Gastrocnemius medialis (tissue), 4 donors: ENCODE measurements at regions not wholly inside any gene's neighbourhood (a gene's known extent, or its start where the extent isn't known, plus 50 kb on each side); places are given as distances from the start of the nearest gene placed in this dataset.

Experiments used
- ATAC-seq, 2 donors: fragments of 150-250 bp; one replicate each; pipeline ENCODE4 v1.9.1; 2016
- DNase-seq, 2 donors: peaks; one replicate each; pipeline ENCODE4 v3.0.0-alpha.2; 2019
- H3K27ac ChIP-seq, 4 donors: fragments of 200-600 bp; sonication (generic); 1 replicate in 1 of 4; 2 replicates in 3 of 4; pipeline ENCODE4 v1.5.1; 2016 to 2018; ENCODE audit warnings: mild to moderate bottlenecking in 2 of 4, moderate library complexity in 1 of 4
- H3K27me3 ChIP-seq, 3 donors: fragments of 200-600 bp; sonication (generic) in 2 of 3; 1 replicate in 1 of 3; 2 replicates in 2 of 3; pipeline versions ENCODE4 v1.5.1 to v1.6.0; 2016 to 2019; ENCODE audit warnings: mild to moderate bottlenecking in 1 of 3, moderate library complexity in 1 of 3
- H3K36me3 ChIP-seq, 2 donors: fragments of 200-600 bp; sonication (generic) in 1 of 2; one replicate each; pipeline ENCODE4 v1.5.1; 2017 to 2018
- H3K4me1 ChIP-seq, 2 donors: fragments of 200-600 bp; sonication (generic) in 1 of 2; one replicate each; pipeline ENCODE4 v1.5.1; 2016 to 2017; ENCODE audit warnings: mild to moderate bottlenecking in 2 of 2
- H3K4me3 ChIP-seq, 4 donors: fragments of 200-600 bp; sonication (generic) in 3 of 4; 1 replicate in 1 of 4; 2 replicates in 3 of 4; pipeline ENCODE4 v1.5.1; 2016 to 2019; ENCODE audit warnings: mild to moderate bottlenecking in 2 of 4
- H3K9me3 ChIP-seq, 3 donors: fragments of 200-600 bp; sonication (generic) in 2 of 3; 1 replicate in 1 of 3; 2 replicates in 2 of 3; pipeline ENCODE4 v1.5.1; 2016 to 2019
- CTCF ChIP-seq, 5 experiments: fragments of 450-650 bp in 3 of 5; fragments of 200-600 bp in 2 of 5; sonication (generic) in 2 of 5; IDR thresholded peaks in 4 of 5; conservative IDR thresholded peaks in 1 of 5; 1 replicate in 4 of 5; 2 replicates in 1 of 5; pipeline ENCODE4 v1.5.1; 2016 to 2019; ENCODE audit warnings: antibody characterized with exemption in 5 of 5, mild to moderate bottlenecking in 3 of 5, moderate library complexity in 3 of 5
- POLR2A ChIP-seq, 2 donors: fragments of 450-650 bp; IDR thresholded peaks; one replicate each; pipeline ENCODE4 v1.6.1; 2017; ENCODE audit warnings: antibody characterized with exemption in 2 of 2, mild to moderate bottlenecking in 2 of 2, moderate library complexity in 2 of 2
- in situ Hi-C, 4 donors: fragments of 200-750 bp; cut with MboI; loops; one replicate each; pipeline versions ENCODE4 v1.15.0 to v1.8.0; 2017; ENCODE audit warnings: low sequenced_read_pairs in 4 of 4
- intact Hi-C: fragments of 100-400 bp; cut with DNase I; formaldehyde crosslinking; loops from one replicate; pipeline ENCODE4 v1.15.1; 2023; ENCODE audit warnings: low total_unique reads

GRCh38 chr9:31445960-31446359, 938.5 kb upstream of the ACO1 start:
- H3K36me3 ChIP-seq: no peaks in the 10 kb centered on the region
- in situ Hi-C loops: no loop called here
- no peaks in the 10 kb centered on the region for H3K9me3 ChIP-seq
- no peak overlapping the region for H3K27ac ChIP-seq
- H3K4me3 ChIP-seq: no peak overlapping the region
- ATAC-seq: no peak
- no peak for TF ChIP-seq POLR2A (IDR thresholded peaks at IDR 0.05)
- no peak for TF ChIP-seq CTCF (IDR thresholded peaks at IDR 0.05 in 4 of 5, conservative IDR thresholded peaks at IDR 0.05 in 1 of 5)
- no peak for DNase-seq
- no peaks in the 10 kb centered on the region for H3K27me3 ChIP-seq
- intact Hi-C loops: no loop called here
- H3K4me1 ChIP-seq: no peaks in the 10 kb centered on the region

DNA sequence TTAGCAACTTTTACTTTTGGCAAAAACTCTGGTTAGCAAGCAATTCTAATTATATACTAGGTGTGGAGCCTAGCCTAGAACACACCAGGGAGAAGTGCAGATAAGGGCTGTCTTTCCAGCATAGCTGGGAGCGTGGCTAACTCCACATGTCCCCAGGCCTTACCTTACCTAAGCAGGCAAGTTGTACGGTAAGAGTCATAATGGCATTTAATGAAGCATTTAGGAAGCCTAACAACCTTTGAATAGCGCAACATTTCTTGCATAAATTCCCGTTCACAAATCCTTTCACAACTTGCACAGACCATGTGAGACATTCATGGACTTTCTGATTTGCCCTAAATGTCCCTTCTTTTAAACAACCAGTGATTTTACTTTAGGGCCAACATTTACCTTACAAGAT, 917.4 kb upstream of the ACO1 start:
- Histone ChIP-seq H3K4me1 (no peaks in the 10 kb centered on the region), H3K27me3 (no peaks in the 10 kb centered on the region), H3K9me3 (no peaks in the 10 kb centered on the region), H3K4me3 (no peak overlapping the region), H3K27ac (no peak overlapping the region), H3K36me3 (no peaks in the 10 kb centered on the region)
- no peak for DNase-seq
- no peak for TF ChIP-seq POLR2A (IDR thresholded peaks at IDR 0.05)
- no peak for TF ChIP-seq CTCF (IDR thresholded peaks at IDR 0.05 in 4 of 5, conservative IDR thresholded peaks at IDR 0.05 in 1 of 5)
- intact Hi-C loops: no loop called here
- ATAC-seq: no peak
- in situ Hi-C loops: no loop called here

GRCh38 chr9:31470051-31470450, 914.4 kb upstream of the ACO1 start:
- TF ChIP-seq POLR2A (IDR thresholded peaks at IDR 0.05) (no peak), CTCF (IDR thresholded peaks at IDR 0.05 in 4 of 5, conservative IDR thresholded peaks at IDR 0.05 in 1 of 5) (no peak)

GRCh38 chr9:31471010-31471409, 913.4 kb upstream of the ACO1 start:
- intact Hi-C loops (no loop called here), in situ Hi-C loops (no loop called here)
- DNase-seq (no peak), ATAC-seq (no peak)
- Histone ChIP-seq H3K4me3 (no peak overlapping the region), H3K27me3 (no peaks in the 10 kb centered on the region), H3K27ac (no peak overlapping the region), H3K9me3 (no peaks in the 10 kb centered on the region), H3K4me1 (no peaks in the 10 kb centered on the region), H3K36me3 (no peaks in the 10 kb centered on the region)
- TF ChIP-seq CTCF (IDR thresholded peaks at IDR 0.05 in 4 of 5, conservative IDR thresholded peaks at IDR 0.05 in 1 of 5) (no peak), POLR2A (IDR thresholded peaks at IDR 0.05) (no peak)

More at GRCh38 chr9:31470051-31470450, 914.4 kb upstream of the ACO1 start:
- Histone ChIP-seq H3K4me3 (no peak overlapping the region), H3K9me3 (no peaks in the 10 kb centered on the region), H3K27me3 (no peaks in the 10 kb centered on the region), H3K27ac (no peak overlapping the region), H3K36me3 (no peaks in the 10 kb centered on the region), H3K4me1 (no peaks in the 10 kb centered on the region)
- intact Hi-C loops (no loop called here), in situ Hi-C loops (no loop called here)
- DNase-seq (no peak), ATAC-seq (no peak)

DNA sequence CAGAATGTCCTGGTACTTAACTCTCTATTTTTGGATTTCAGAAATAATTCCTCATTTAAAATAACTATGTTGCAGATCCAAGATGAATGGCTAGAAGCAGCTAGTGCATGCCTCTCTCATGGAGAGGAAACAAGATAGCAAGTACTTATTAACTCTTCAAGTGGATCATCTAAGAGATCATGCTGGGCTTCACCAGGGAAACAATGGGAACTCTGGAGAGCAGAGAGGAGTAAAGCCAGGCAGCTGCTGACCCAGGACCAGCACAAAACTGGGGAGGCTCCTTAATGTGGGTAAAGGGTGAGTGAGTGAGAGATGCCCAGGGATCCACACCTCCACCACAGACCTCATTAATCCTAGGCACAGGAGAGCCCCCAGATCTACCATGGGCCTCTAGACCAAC, 897.8 kb upstream of the ACO1 start:
- no peaks in the 10 kb centered on the region for H3K9me3 ChIP-seq
- no peaks in the 10 kb centered on the region for H3K36me3 ChIP-seq
- H3K4me3 ChIP-seq: no peak overlapping the region
- no peak for DNase-seq
- no peak for ATAC-seq
- TF ChIP-seq CTCF (IDR thresholded peaks at IDR 0.05 in 4 of 5, conservative IDR thresholded peaks at IDR 0.05 in 1 of 5) (no peak), POLR2A (IDR thresholded peaks at IDR 0.05) (no peak)
- no peaks in the 10 kb centered on the region for H3K4me1 ChIP-seq
- in situ Hi-C loops (no loop called here), intact Hi-C loops (no loop called here)
- H3K27ac ChIP-seq: no peak overlapping the region
- H3K27me3 ChIP-seq: no peaks in the 10 kb centered on the region
